Mucosa of descending colon (tissue), 3 donors: ENCODE measurements at regions not wholly inside any gene's neighbourhood (a gene's known extent, or its start where the extent isn't known, plus 50 kb on each side); places are given as distances from the start of the nearest gene placed in this dataset.

Experiments
- ATAC-seq: fragments of 200-7000 bp; cut with Tn5 transposase; one replicate; pipeline ENCODE4 v1.9.1; 2020; ENCODE audit warnings: mild to moderate bottlenecking, moderate library complexity
- DNase-seq, 3 donors: peaks; one replicate each; pipeline ENCODE4 v3.0.0-alpha.2; 2020
- H3K36me3 ChIP-seq: fragments of 200-600 bp; one replicate; pipeline ENCODE4 v1.8.0; 2021; ENCODE audit warnings: low read depth, mild to moderate bottlenecking
- H3K4me1 ChIP-seq: fragments of 200-600 bp; one replicate; pipeline ENCODE4 v1.8.0; 2021; ENCODE audit warnings: low read depth, mild to moderate bottlenecking
- H3K4me3 ChIP-seq: fragments of 200-600 bp; one replicate; pipeline ENCODE4 v1.8.0; 2021; ENCODE audit warnings: mild to moderate bottlenecking
- H3K9me3 ChIP-seq: fragments of 200-600 bp; one replicate; pipeline ENCODE4 v1.8.0; 2021; ENCODE audit warnings: mild to moderate bottlenecking
- CTCF ChIP-seq: fragments of 200-600 bp; IDR thresholded peaks from one replicate; pipeline ENCODE4 v1.8.0; 2022; ENCODE audit warnings: antibody characterized with exemption, mild to moderate bottlenecking
- intact Hi-C, 2 donors: fragments of 100-400 bp; cut with DNase I in 1 of 2; cut with micrococcal nuclease in 1 of 2; formaldehyde crosslinking; loops; one replicate each; pipeline versions ENCODE4 v1.11.0 to v1.11.1; 2022; cut with DNase I, micrococcal nuclease
- donor health status: DM: no; HTN: no; CAD: no; lungs with moderate emphysema.
- donor health status: DM: no; HTN: no; CAD: no.
- donor health status: DM: no; HTN: yes; CAD: no.

DNA sequence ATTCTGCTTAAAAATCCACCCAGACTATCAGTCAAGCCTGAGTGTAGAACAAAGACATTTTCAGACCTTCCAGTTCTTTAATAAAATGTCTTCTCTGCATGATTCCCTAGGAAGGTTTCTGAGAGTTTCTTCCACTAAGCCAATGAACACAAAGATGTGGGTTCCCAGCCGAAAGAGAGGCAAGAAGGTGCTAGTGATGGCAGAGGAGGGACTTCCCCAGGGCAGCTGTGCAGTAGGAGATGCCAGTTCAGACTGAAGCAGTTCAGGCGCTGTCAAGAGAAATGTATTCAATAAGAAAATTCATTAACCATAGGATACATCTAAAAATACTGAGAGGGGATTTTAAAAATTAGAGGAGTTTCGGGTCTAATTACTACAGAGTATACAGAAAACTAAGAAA is 83.3 kb downstream of the RND3 start:
- ATAC-seq (no peak), DNase-seq (no peak)
- no peak for TF ChIP-seq CTCF
- H3K36me3 ChIP-seq: no peaks in the 10 kb centered on the region
- H3K4me3 ChIP-seq: no peak overlapping the region
- H3K9me3 ChIP-seq: no peaks in the 10 kb centered on the region
- no peaks in the 10 kb centered on the region for H3K4me1 ChIP-seq
- intact Hi-C loops: no loop called here

GRCh38 chr2:150403457-150403856 is 84.0 kb downstream of the RND3 start:
- H3K4me3 ChIP-seq: no peak overlapping the region
- H3K4me1 ChIP-seq: no peaks in the 10 kb centered on the region
- no peaks in the 10 kb centered on the region for H3K36me3 ChIP-seq
- no peaks in the 10 kb centered on the region for H3K9me3 ChIP-seq
- DNase-seq: no peak
- intact Hi-C loops: no loop called here
- ATAC-seq: peak; percentile 68
- no peak for TF ChIP-seq CTCF

DNA sequence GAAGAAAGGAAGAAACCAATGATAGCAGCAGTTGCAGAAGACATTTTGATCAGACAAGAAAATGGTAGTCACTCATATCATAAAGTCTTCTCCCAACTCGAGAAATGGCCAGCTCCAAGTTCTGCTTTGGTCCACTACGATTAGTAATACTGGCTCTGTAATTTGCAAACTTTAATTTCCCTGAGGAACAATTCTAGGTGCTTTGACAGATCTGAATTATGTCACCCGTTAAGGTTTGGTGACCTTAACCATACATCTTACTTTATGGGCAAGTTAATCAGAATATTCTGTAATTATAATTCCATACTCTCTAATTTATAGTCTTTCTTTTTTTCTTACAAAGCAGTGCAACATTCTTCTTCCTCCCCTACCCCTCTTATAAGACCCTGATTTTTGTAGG is 84.5 kb downstream of the RND3 start:
- no peak for DNase-seq
- ATAC-seq: no peak
- Histone ChIP-seq H3K36me3 (no peaks in the 10 kb centered on the region), H3K4me3 (no peak overlapping the region), H3K9me3 (no peaks in the 10 kb centered on the region), H3K4me1 (no peaks in the 10 kb centered on the region)
- no peak for TF ChIP-seq CTCF
- intact Hi-C loops: no loop called here

DNA sequence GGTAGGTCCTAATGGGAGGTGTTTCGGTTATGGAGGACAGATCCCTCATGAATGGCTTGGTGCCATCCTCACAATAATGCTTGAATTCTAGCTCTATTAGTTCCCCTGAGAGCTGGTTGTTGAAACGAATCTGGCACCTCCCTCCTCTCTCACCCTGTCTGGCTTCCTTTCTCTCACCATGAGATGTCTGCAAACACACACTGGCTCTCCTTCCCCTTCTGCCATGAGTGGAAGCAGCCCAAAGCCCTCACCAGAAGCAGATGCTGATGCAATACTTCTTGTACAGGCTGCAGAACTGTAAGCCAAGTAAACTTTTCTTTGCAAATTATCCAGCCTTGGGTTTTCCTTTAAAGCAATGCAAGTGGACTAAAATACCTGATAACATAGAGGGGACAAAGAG is 86.6 kb downstream of the RND3 start:
- DNase-seq (no peak), ATAC-seq (no peak)
- no peak for TF ChIP-seq CTCF
- Histone ChIP-seq H3K4me3 (no peak overlapping the region), H3K4me1 (no peaks in the 10 kb centered on the region), H3K36me3 (no peaks in the 10 kb centered on the region), H3K9me3 (no peaks in the 10 kb centered on the region)
- intact Hi-C loops: no loop called here

- no peak for DNase-seq
- ATAC-seq: no peak
- H3K4me3 ChIP-seq: no peak overlapping the region
- no peak for TF ChIP-seq CTCF
- H3K36me3 ChIP-seq: no peaks in the 10 kb centered on the region
- intact Hi-C loops: no loop called here
- H3K9me3 ChIP-seq: no peaks in the 10 kb centered on the region
- no peaks in the 10 kb centered on the region for H3K4me1 ChIP-seq
These were observed 94.9 kb downstream of the RND3 start for GRCh38 chr2:150392614-150393013.

DNA sequence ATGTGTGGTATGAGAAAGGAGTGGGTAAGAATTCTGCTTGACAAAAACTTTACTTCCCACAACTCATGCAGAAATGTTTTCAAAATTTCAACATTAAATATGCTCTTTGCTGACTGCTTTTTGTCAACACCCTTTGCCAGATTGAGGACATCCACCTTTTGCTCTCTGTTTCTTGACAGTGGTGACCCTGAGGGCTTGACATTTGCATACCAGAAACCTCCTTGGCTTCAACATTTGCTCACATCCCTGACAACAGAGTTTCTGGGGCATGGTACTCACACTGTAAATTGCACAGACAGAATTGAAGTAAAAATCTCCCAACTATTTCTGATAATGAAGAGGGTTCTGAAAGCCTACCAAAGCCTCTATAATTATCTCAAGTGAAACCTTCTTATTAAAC is 95.7 kb downstream of the RND3 start:
- Histone ChIP-seq H3K4me1 (no peaks in the 10 kb centered on the region), H3K4me3 (no peak overlapping the region), H3K36me3 (no peaks in the 10 kb centered on the region), H3K9me3 (no peaks in the 10 kb centered on the region)
- intact Hi-C loops: no loop called here
- DNase-seq (no peak), ATAC-seq (no peak)
- no peak for TF ChIP-seq CTCF
